Tibial nerve (tissue), 3 donors: ENCODE measurements at regions not wholly inside any gene's neighbourhood (a gene's known extent, or its start where the extent isn't known, plus 50 kb on each side); places are given as distances from the start of the nearest gene placed in this dataset.

Experiments used
- CTCF ChIP-seq, 5 experiments: fragments of 200-600 bp in 3 of 5; fragments of 450-650 bp in 2 of 5; sonication (generic) in 3 of 5; IDR thresholded peaks; one replicate each; pipeline ENCODE4 v1.5.1; 2016 to 2019; ENCODE audit warnings: antibody characterized with exemption in 5 of 5, mild to moderate bottlenecking in 3 of 5, moderate library complexity in 2 of 5
- POLR2A ChIP-seq, 2 donors: fragments of 450-650 bp; IDR thresholded peaks; one replicate each; pipeline ENCODE4 v1.6.1; 2017; ENCODE audit warnings: antibody characterized with exemption in 2 of 2, mild to moderate bottlenecking in 2 of 2, moderate library complexity in 2 of 2

- no peak for TF ChIP-seq CTCF (IDR thresholded peaks at IDR 0.05)
- TF ChIP-seq POLR2A (IDR thresholded peaks at IDR 0.05): no peak
These were observed 89.9 kb downstream of the RFPL4B start for GRCh38 chr6:112437058-112437457.
